ENCODE measurements at regions not wholly inside any gene's neighbourhood (a gene's known extent, or its start where the extent isn't known, plus 50 kb on each side); places are given as distances from the start of the nearest gene placed in this dataset.

DNA sequence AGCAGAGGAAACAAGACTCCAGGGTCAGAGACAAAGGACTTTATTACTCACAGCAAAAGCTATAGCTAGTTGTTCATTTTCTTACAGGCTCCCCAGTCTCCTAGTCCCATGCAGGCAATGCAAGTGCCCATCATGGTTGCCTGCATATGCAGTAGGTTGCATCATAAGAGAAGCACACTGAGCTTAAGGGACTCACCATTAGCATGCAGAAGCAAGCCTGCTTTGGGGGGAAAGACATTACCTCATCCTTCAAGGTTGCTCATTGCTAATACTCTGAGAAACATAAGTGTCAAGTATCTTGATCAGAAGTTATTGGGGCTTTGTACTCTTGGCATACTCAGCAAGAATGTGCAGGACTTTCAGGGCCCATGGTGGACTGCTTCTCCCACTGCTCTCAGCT lies 114.6 kb upstream of the CCDC68 start:
- Histone ChIP-seq H3K9ac (no peak overlapping the region), H3K4me1 (no peaks in the 10 kb centered on the region), H3K36me3 (no peaks in the 10 kb centered on the region), H3F3A (ENCODE audit: low read depth) (no peaks in the 10 kb centered on the region), H3K27me3 (no peaks in the 10 kb centered on the region), H2AFZ (replicated peaks) (no peak overlapping the region), H3K4me3 (no peak overlapping the region), H3K27ac (no peak overlapping the region), H3K9me3 (ENCODE audit: low read depth) (no peaks in the 10 kb centered on the region), H3K4me2 (no peak overlapping the region), H3K79me2 (ENCODE audit: low read depth) (no peaks in the 10 kb centered on the region), H4K20me1 (ENCODE audit: low read depth) (no peaks in the 10 kb centered on the region)
- no peak overlapping the region for H3K4me3 Mint-ChIP-seq
- DNase-seq (ENCODE audit: low spot score): no peak
- H3K9me3 Mint-ChIP-seq: no peaks in the 10 kb centered on the region
- peaks cover 8% of the 10 kb centered on the region for H3K4me1 Mint-ChIP-seq
- H3K27ac Mint-ChIP-seq: no peak overlapping the region
- no peaks in the 10 kb centered on the region for H3K36me3 Mint-ChIP-seq
- no peak for TF ChIP-seq EZH2phosphoT487 (IDR thresholded peaks at IDR 0.05)
- TF ChIP-seq, protein P1, sequence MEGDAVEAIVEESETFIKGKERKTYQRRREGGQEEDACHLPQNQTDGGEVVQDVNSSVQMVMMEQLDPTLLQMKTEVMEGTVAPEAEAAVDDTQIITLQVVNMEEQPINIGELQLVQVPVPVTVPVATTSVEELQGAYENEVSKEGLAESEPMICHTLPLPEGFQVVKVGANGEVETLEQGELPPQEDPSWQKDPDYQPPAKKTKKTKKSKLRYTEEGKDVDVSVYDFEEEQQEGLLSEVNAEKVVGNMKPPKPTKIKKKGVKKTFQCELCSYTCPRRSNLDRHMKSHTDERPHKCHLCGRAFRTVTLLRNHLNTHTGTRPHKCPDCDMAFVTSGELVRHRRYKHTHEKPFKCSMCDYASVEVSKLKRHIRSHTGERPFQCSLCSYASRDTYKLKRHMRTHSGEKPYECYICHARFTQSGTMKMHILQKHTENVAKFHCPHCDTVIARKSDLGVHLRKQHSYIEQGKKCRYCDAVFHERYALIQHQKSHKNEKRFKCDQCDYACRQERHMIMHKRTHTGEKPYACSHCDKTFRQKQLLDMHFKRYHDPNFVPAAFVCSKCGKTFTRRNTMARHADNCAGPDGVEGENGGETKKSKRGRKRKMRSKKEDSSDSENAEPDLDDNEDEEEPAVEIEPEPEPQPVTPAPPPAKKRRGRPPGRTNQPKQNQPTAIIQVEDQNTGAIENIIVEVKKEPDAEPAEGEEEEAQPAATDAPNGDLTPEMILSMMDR (IDR thresholded peaks at IDR 0.05): no peak
- no peaks in the 10 kb centered on the region for H3K27me3 Mint-ChIP-seq (ENCODE audit: insufficient read depth, low read depth)

DNA sequence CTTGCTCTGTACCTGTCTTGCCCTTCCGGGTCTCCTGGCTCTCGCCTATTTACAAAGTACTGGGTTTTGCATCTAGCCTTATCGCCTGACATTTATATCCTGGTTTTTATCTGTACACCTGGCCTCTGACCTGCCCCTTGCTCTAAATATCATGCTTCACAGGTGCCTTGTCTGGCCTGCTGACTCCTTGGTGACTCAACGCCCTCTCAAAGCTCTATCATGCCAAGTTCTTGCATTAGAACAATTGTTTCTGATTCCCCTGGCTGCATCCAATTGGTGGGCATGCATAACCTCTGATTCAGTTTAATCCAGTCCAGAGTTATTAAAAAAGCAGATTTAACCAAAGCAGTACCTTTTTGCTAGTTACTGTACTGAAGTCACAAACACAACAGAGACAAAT lies 113.9 kb upstream of the CCDC68 start:
- Histone ChIP-seq H3K9ac (no peak overlapping the region), H3K79me2 (ENCODE audit: low read depth) (no peaks in the 10 kb centered on the region), H2AFZ (replicated peaks) (no peak overlapping the region), H3K27ac (no peak overlapping the region), H3K4me1 (no peaks in the 10 kb centered on the region), H4K20me1 (ENCODE audit: low read depth) (no peaks in the 10 kb centered on the region), H3F3A (ENCODE audit: low read depth) (no peaks in the 10 kb centered on the region), H3K27me3 (no peaks in the 10 kb centered on the region), H3K4me3 (no peak overlapping the region), H3K9me3 (ENCODE audit: low read depth) (no peaks in the 10 kb centered on the region), H3K36me3 (no peaks in the 10 kb centered on the region), H3K4me2 (no peak overlapping the region)
- H3K4me1 Mint-ChIP-seq: peaks cover under 1% of the 10 kb centered on the region
- DNase-seq (ENCODE audit: low spot score): no peak
- no peak overlapping the region for H3K27ac Mint-ChIP-seq
- H3K4me3 Mint-ChIP-seq: no peak overlapping the region
- H3K9me3 Mint-ChIP-seq: no peaks in the 10 kb centered on the region
- H3K27me3 Mint-ChIP-seq (ENCODE audit: insufficient read depth, low read depth): no peaks in the 10 kb centered on the region
- TF ChIP-seq EZH2phosphoT487 (IDR thresholded peaks at IDR 0.05) (no peak), EZH2 (IDR thresholded peaks at IDR 0.05) (no peak)
- TF ChIP-seq, protein P1 (IDR thresholded peaks at IDR 0.05): no peak
- no peaks in the 10 kb centered on the region for H3K36me3 Mint-ChIP-seq

- Mint-ChIP-seq H3K9me3 (no peaks in the 10 kb centered on the region), H3K27ac (no peak overlapping the region), H3K36me3 (no peaks in the 10 kb centered on the region), H3K27me3 (ENCODE audit: insufficient read depth, low read depth) (no peaks in the 10 kb centered on the region), H3K4me3 (no peak overlapping the region), H3K4me1 (no peaks in the 10 kb centered on the region)
- H3F3A ChIP-seq (ENCODE audit: low read depth): no peaks in the 10 kb centered on the region
- TF ChIP-seq EZH2phosphoT487 (IDR thresholded peaks at IDR 0.05) (no peak), EZH2 (IDR thresholded peaks at IDR 0.05) (no peak)
- TF ChIP-seq, protein P1 (IDR thresholded peaks at IDR 0.05): no peak
- H3K9ac ChIP-seq: no peak overlapping the region
- H3K9me3 ChIP-seq (ENCODE audit: low read depth): no peaks in the 10 kb centered on the region
- no peak overlapping the region for H3K4me2 ChIP-seq
- H4K20me1 ChIP-seq (ENCODE audit: low read depth): no peaks in the 10 kb centered on the region
- H3K27me3 ChIP-seq: no peaks in the 10 kb centered on the region
- H2AFZ ChIP-seq (replicated peaks): no peak overlapping the region
- H3K36me3 ChIP-seq: no peaks in the 10 kb centered on the region
- no peak overlapping the region for H3K4me3 ChIP-seq
- no peak for DNase-seq (ENCODE audit: low spot score)
- H3K4me1 ChIP-seq: no peaks in the 10 kb centered on the region
- H3K79me2 ChIP-seq (ENCODE audit: low read depth): no peaks in the 10 kb centered on the region
- H3K27ac ChIP-seq: no peak overlapping the region
Measured at GRCh38 chr18:55072698-55073097, 113.4 kb upstream of the CCDC68 start.

DNA sequence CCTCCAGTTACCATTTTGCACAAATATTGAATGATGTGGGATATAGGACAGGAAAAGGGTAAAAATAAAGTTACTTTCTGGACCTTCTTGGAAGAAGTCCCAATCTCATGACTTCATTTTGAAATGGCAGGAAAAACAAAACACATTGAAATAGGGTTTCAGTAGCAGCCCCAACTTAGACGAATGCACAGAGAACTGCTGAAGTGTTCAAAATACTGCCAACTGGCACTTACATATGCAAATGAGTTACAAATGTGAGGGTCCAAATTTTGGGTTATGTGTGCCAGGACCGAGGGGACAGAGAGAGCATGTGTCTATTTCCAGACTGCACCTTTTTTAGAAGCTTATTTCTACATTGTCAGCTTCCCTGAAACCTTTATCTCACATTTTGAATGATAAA lies 112.9 kb upstream of the CCDC68 start:
- Histone ChIP-seq H3K4me1 (no peaks in the 10 kb centered on the region), H4K20me1 (ENCODE audit: low read depth) (no peaks in the 10 kb centered on the region), H3K27me3 (no peaks in the 10 kb centered on the region), H3K9ac (no peak overlapping the region), H3F3A (ENCODE audit: low read depth) (no peaks in the 10 kb centered on the region), H3K4me3 (no peak overlapping the region), H3K9me3 (ENCODE audit: low read depth) (no peaks in the 10 kb centered on the region), H3K36me3 (no peaks in the 10 kb centered on the region), H3K79me2 (ENCODE audit: low read depth) (no peaks in the 10 kb centered on the region), H3K27ac (no peak overlapping the region), H3K4me2 (no peak overlapping the region), H2AFZ (replicated peaks) (no peak overlapping the region)
- Mint-ChIP-seq H3K4me1 (no peaks in the 10 kb centered on the region), H3K36me3 (no peaks in the 10 kb centered on the region), H3K27ac (no peak overlapping the region), H3K27me3 (ENCODE audit: insufficient read depth, low read depth) (no peaks in the 10 kb centered on the region), H3K4me3 (no peak overlapping the region), H3K9me3 (no peaks in the 10 kb centered on the region)
- DNase-seq (ENCODE audit: low spot score): no peak
- TF ChIP-seq EZH2 (IDR thresholded peaks at IDR 0.05): no peak
- TF ChIP-seq EZH2phosphoT487 (IDR thresholded peaks at IDR 0.05): no peak

Measured in neural progenitor cell (in vitro differentiated cells).